ENCODE measurements at regions not wholly inside any gene's neighbourhood (a gene's known extent, or its start where the extent isn't known, plus 50 kb on each side); places are given as distances from the start of the nearest gene placed in this dataset.

GRCh38 chr6:66128243-66128642 is 421.2 kb upstream of the EYS start:
- peaks cover 6% of the 10 kb centered on the region for H3K9me3 ChIP-seq (replicated peaks; ENCODE audit: control insufficient read depth, insufficient read depth, low read length)
- H3K27ac ChIP-seq (ENCODE audit: insufficient read depth, low read depth, low read length) = no peak overlapping the region
- no peak for FAIRE-seq
- intact Hi-C loops (cut with micrococcal nuclease) = no loop called here
- no peak for TF ChIP-seq MYC (IDR thresholded peaks at IDR 0.05; ENCODE audit: low read depth, low read length)
- no peak overlapping the region for H2AFZ ChIP-seq (ENCODE audit: low read depth, low read length)
- CTCF ChIA-PET = no interaction called here
- no peaks in the 10 kb centered on the region for H3K9me1 ChIP-seq (replicated peaks; ENCODE audit: control insufficient read depth, extremely low read depth, insufficient read depth, low read length)
- BruUV-seq (replicated peaks) = no TSS peak
- no peaks in the 10 kb centered on the region for H3K79me2 ChIP-seq (ENCODE audit: control insufficient read depth, insufficient read depth, low read length)
- no peak overlapping the region for H3K4me3 ChIP-seq (replicated peaks in 1 of 3; ENCODE audit: insufficient read depth in 1 of 3, low read depth in 1 of 3, low read length in 3 of 3)
- no peaks in the 10 kb centered on the region for H3K4me1 ChIP-seq (ENCODE audit: control insufficient read depth, extremely low read depth, insufficient read depth, low read length)
- no peak overlapping the region for H3K4me2 ChIP-seq (ENCODE audit: insufficient read depth, low read length)
- no peak overlapping the region for H3K9ac ChIP-seq (replicated peaks; ENCODE audit: extremely low read depth, insufficient read depth, low read length)
- POLR2A ChIA-PET = no interaction called here
- no peak for DNase-seq (ENCODE audit: low read depth, low spot score)
- no peaks in the 10 kb centered on the region for H3K27me3 ChIP-seq (ENCODE audit: control insufficient read depth in 2 of 2, insufficient read depth in 2 of 2, low read length in 2 of 2)
- dilution Hi-C loops (cut with MboI; ENCODE audit: extremely low pct_ligation_motif_present, low sequenced_read_pairs) = no loop called here
- no peaks in the 10 kb centered on the region for H4K20me1 ChIP-seq (replicated peaks; ENCODE audit: control insufficient read depth, extremely low read depth, insufficient read depth, low read length)
- no peaks in the 10 kb centered on the region for H3K36me3 ChIP-seq (ENCODE audit: control insufficient read depth in 2 of 2, extremely low read depth in 1 of 2, insufficient read depth in 2 of 2, low read length in 2 of 2)

- Histone ChIP-seq H3K4me1 (ENCODE audit: control insufficient read depth, extremely low read depth, insufficient read depth, low read length) (no peaks in the 10 kb centered on the region), H3K27me3 (ENCODE audit: control insufficient read depth in 2 of 2, insufficient read depth in 2 of 2, low read length in 2 of 2) (no peaks in the 10 kb centered on the region), H3K9me3 (replicated peaks; ENCODE audit: control insufficient read depth, insufficient read depth, low read length) (peaks cover 6% of the 10 kb centered on the region), H3K27ac (ENCODE audit: insufficient read depth, low read depth, low read length) (no peak overlapping the region), H2AFZ (ENCODE audit: low read depth, low read length) (no peak overlapping the region), H3K36me3 (ENCODE audit: control insufficient read depth in 2 of 2, extremely low read depth in 1 of 2, insufficient read depth in 2 of 2, low read length in 2 of 2) (no peaks in the 10 kb centered on the region), H4K20me1 (replicated peaks; ENCODE audit: control insufficient read depth, extremely low read depth, insufficient read depth, low read length) (no peaks in the 10 kb centered on the region), H3K79me2 (ENCODE audit: control insufficient read depth, insufficient read depth, low read length) (no peaks in the 10 kb centered on the region), H3K4me3 (replicated peaks in 1 of 3; ENCODE audit: insufficient read depth in 1 of 3, low read depth in 1 of 3, low read length in 3 of 3) (no peak overlapping the region), H3K4me2 (ENCODE audit: insufficient read depth, low read length) (no peak overlapping the region), H3K9ac (replicated peaks; ENCODE audit: extremely low read depth, insufficient read depth, low read length) (no peak overlapping the region), H3K9me1 (replicated peaks; ENCODE audit: control insufficient read depth, extremely low read depth, insufficient read depth, low read length) (no peaks in the 10 kb centered on the region)
- ChIA-PET CTCF (no interaction called here), POLR2A (no interaction called here)
- no peak for FAIRE-seq
- no peak for TF ChIP-seq JUN (IDR thresholded peaks at IDR 0.05; ENCODE audit: borderline replicate concordance, insufficient read depth, insufficient read length, low read depth)
- no peak for TF ChIP-seq POLR2AphosphoS5 (IDR thresholded peaks at IDR 0.05; ENCODE audit: insufficient read depth, low read depth, low read length)
- no peak for TF ChIP-seq GATA2 (IDR thresholded peaks at IDR 0.05; ENCODE audit: insufficient read depth, insufficient read length, low read depth, low read length)
- no peak for TF ChIP-seq POLR2A (IDR thresholded peaks at IDR 0.05; ENCODE audit: low read depth, low read length)
- TF ChIP-seq EZH2 (IDR thresholded peaks at IDR 0.05; ENCODE audit: borderline replicate concordance, low read depth, low read length, severe bottlenecking) = no peak
- TF ChIP-seq FOS (IDR thresholded peaks at IDR 0.05; ENCODE audit: borderline replicate concordance, insufficient read depth, low read length) = no peak
- no TSS peak for BruUV-seq (replicated peaks)
- intact Hi-C loops (cut with micrococcal nuclease) (no loop called here), dilution Hi-C loops (cut with MboI; ENCODE audit: extremely low pct_ligation_motif_present, low sequenced_read_pairs) (no loop called here)
- DNase-seq (ENCODE audit: low read depth, low spot score) = no peak
These were observed 420.0 kb upstream of the EYS start for GRCh38 chr6:66127061-66127460.

All from endothelial cell of umbilical vein (primary cell).